CD4-positive, alpha-beta T cell (primary cell): ENCODE measurements at regions not wholly inside any gene's neighbourhood (a gene's known extent, or its start where the extent isn't known, plus 50 kb on each side); places are given as distances from the start of the nearest gene placed in this dataset.

ENCODE experiments used
- ATAC-seq: fragments of 200-7000 bp; cut with Tn5 transposase; one replicate; pipeline ENCODE4 v1.10.0; 2022; ENCODE audit warnings: mild to moderate bottlenecking; ENCODE audit not compliant: poor library complexity
- CTCF ChIA-PET: fragments of 350-600 bp; sonication (Branson Sonifier 250); formaldehyde crosslinking; loops from one replicate; lab custom pipeline; 2021; ENCODE audit warnings: antibody characterized with exemption, inconsistent platforms; lab: Charles Lee
- POLR2A ChIA-PET: fragments of 350-600 bp; sonication (Branson Sonifier 250); formaldehyde crosslinking; loops from one replicate; lab custom pipeline; 2021; ENCODE audit warnings: antibody characterized with exemption, inconsistent platforms; lab: Charles Lee
- DNase-seq, 14 experiments: peaks; one replicate each; pipeline ENCODE4 v3.0.0-alpha.2; 2013 to 2020; ENCODE audit warnings: mixed read lengths in 2 of 14
- H3K27ac ChIP-seq, 2 donors: one replicate each; pipeline versions ENCODE4 v1.5.1 to v1.7.0; 2013; ENCODE audit warnings: low read length in 2 of 2, low read depth in 1 of 2, mild to moderate bottlenecking in 1 of 2
- H3K27me3 ChIP-seq, 2 experiments: 1 replicate in 1 of 2; 2 replicates in 1 of 2; pipeline versions ENCODE4 v1.6.1 to v1.7.0; 2013; ENCODE audit warnings: low read length in 2 of 2, control low read depth in 1 of 2, mild to moderate bottlenecking in 1 of 2, moderate library complexity in 1 of 2; ENCODE audit not compliant: insufficient read depth in 2 of 2, control insufficient read depth in 1 of 2
- H3K36me3 ChIP-seq: one replicate; pipeline ENCODE4 v1.6.1; 2013; ENCODE audit warnings: low read length, control low read depth; ENCODE audit not compliant: insufficient read depth
- H3K4me1 ChIP-seq: one replicate; pipeline ENCODE4 v1.6.1; 2013; ENCODE audit warnings: low read length, control low read depth; ENCODE audit not compliant: insufficient read depth
- H3K4me3 ChIP-seq: one replicate; pipeline ENCODE4 v1.5.1; 2013; ENCODE audit warnings: mild to moderate bottlenecking, low read length, moderate library complexity
- H3K9me3 ChIP-seq, 2 experiments: 1 replicate in 1 of 2; 2 replicates in 1 of 2; pipeline versions ENCODE4 v1.6.1 to v1.7.0; 2013; ENCODE audit warnings: low read length in 2 of 2, mild to moderate bottlenecking in 2 of 2, control low read depth in 1 of 2, moderate library complexity in 1 of 2; ENCODE audit not compliant: control insufficient read depth in 1 of 2, insufficient read depth in 1 of 2
- H3K27ac Mint-ChIP-seq: one replicate; pipeline ENCODE4 v1.8.0; 2020; ENCODE audit warnings: mixed read lengths
- H3K27me3 Mint-ChIP-seq: one replicate; pipeline ENCODE4 v1.8.0; 2021; ENCODE audit warnings: mixed read lengths
- H3K36me3 Mint-ChIP-seq: one replicate; pipeline ENCODE4 v1.8.0; 2021; ENCODE audit warnings: low read depth, mixed read lengths
- H3K4me1 Mint-ChIP-seq: one replicate; pipeline ENCODE4 v1.8.0; 2021; ENCODE audit warnings: low read depth, mixed read lengths
- H3K4me3 Mint-ChIP-seq: one replicate; pipeline ENCODE4 v1.8.0; 2020; ENCODE audit warnings: mild to moderate bottlenecking, mixed read lengths
- H3K9me3 Mint-ChIP-seq: one replicate; pipeline ENCODE4 v1.8.0; 2020; ENCODE audit warnings: mixed read lengths
- intact Hi-C, 2 experiments: fragments of 100-400 bp; cut with DNase I in 1 of 2; cut with micrococcal nuclease in 1 of 2; formaldehyde crosslinking; loops; one replicate each; pipeline versions ENCODE4 v1.15.1 to v1.9.0; 2023 to 2025; cut with DNase I, micrococcal nuclease
- TF ChIP-seq, protein P1 (sequence below): fragments of 200-600 bp; IDR thresholded peaks from one replicate; pipeline ENCODE4 v1.8.0; 2022; ENCODE audit warnings: antibody characterized with exemption, mild to moderate bottlenecking

DNA sequence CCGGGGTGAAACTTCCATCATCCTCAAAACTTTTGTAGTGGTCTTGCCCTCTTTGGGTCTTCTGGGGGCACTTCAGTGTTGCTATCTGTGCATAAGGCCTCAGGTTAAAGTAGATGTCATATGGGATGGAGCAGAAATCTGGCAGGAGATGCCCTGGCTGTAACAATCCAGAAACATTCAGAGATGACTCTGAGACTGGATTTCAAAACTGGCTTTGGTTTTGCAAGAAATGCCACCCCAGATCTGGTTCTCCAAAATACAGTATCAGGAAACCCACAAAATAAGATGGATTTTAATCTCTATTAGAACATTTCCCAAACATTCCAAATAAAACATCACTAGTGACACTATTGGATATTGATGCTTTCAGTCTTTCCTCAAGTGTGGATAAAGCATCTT lies 191.5 kb downstream of the REEP3 start:
- no peak for ATAC-seq
- Histone ChIP-seq H3K4me1 (no peaks in the 10 kb centered on the region), H3K27ac (no peak overlapping the region), H3K27me3 (no peaks in the 10 kb centered on the region), H3K4me3 (no peak overlapping the region), H3K9me3 (no peaks in the 10 kb centered on the region), H3K36me3 (no peaks in the 10 kb centered on the region)
- TF ChIP-seq, protein P1, sequence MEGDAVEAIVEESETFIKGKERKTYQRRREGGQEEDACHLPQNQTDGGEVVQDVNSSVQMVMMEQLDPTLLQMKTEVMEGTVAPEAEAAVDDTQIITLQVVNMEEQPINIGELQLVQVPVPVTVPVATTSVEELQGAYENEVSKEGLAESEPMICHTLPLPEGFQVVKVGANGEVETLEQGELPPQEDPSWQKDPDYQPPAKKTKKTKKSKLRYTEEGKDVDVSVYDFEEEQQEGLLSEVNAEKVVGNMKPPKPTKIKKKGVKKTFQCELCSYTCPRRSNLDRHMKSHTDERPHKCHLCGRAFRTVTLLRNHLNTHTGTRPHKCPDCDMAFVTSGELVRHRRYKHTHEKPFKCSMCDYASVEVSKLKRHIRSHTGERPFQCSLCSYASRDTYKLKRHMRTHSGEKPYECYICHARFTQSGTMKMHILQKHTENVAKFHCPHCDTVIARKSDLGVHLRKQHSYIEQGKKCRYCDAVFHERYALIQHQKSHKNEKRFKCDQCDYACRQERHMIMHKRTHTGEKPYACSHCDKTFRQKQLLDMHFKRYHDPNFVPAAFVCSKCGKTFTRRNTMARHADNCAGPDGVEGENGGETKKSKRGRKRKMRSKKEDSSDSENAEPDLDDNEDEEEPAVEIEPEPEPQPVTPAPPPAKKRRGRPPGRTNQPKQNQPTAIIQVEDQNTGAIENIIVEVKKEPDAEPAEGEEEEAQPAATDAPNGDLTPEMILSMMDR: no peak
- Mint-ChIP-seq H3K27me3 (no peaks in the 10 kb centered on the region), H3K4me1 (no peaks in the 10 kb centered on the region), H3K36me3 (no peaks in the 10 kb centered on the region), H3K27ac (no peak overlapping the region), H3K4me3 (no peak overlapping the region), H3K9me3 (no peaks in the 10 kb centered on the region)
- intact Hi-C loops: no loop called here
- CTCF ChIA-PET: no interaction called here
- DNase-seq: no peak
- POLR2A ChIA-PET: no interaction called here

DNA sequence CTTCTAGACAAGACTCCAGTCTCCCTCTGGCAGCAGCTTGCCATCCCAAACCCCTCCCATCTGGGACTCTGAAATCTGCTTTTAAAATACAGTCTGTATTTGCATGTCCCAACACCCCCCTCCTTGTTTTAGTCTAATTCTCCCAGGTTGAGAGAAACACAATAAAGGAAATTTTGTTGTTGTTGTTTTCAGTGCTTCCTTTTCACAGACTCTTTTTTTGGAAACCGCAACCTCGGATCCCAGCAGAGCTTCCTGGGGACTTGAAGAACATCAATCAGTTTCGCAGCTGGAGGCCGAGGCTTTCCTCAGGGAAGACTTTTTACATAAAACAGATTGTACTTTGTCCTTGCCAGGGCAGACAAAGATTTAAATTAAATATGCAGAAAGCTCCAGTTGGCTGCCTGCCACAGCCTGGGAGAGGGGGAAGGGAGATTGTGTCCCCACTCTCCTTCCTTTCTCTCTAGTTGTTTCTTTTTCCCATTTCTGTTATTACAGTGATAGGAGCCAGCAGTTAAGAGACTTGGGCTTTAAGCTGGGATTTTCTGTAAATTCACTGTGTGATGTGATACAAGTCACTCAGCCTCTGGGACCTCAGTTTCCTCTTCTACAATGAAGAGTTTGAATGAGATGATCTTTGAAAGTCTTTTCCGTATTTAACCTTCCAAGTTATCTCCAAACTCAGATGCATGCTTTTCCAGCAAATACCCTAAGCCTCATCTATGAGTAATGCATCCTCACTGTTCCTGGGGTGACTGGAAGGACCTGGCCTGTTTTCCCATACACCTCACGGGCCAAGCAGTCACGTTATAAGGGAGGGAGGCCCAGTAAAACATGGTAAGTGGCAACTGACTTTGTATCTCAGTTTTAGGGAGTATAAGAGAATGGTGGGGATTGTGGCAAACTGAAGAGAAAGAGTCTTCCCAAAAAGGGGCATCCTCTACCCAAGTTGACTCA lies 192.3 kb downstream of the REEP3 start:
- POLR2A ChIA-PET: no interaction called here
- H3K9me3 ChIP-seq: no peaks in the 10 kb centered on the region
- no peak for ATAC-seq
- no peak overlapping the region for H3K27ac ChIP-seq
- no peak for DNase-seq
- CTCF ChIA-PET: no interaction called here
- Mint-ChIP-seq H3K4me1 (no peaks in the 10 kb centered on the region), H3K9me3 (no peaks in the 10 kb centered on the region), H3K27me3 (no peaks in the 10 kb centered on the region), H3K27ac (no peak overlapping the region), H3K4me3 (no peak overlapping the region), H3K36me3 (no peaks in the 10 kb centered on the region)
- no peaks in the 10 kb centered on the region for H3K27me3 ChIP-seq
- no peaks in the 10 kb centered on the region for H3K36me3 ChIP-seq
- no peak overlapping the region for H3K4me3 ChIP-seq
- TF ChIP-seq, protein P1: no peak
- intact Hi-C loops: no loop called here
- H3K4me1 ChIP-seq: no peaks in the 10 kb centered on the region

DNA sequence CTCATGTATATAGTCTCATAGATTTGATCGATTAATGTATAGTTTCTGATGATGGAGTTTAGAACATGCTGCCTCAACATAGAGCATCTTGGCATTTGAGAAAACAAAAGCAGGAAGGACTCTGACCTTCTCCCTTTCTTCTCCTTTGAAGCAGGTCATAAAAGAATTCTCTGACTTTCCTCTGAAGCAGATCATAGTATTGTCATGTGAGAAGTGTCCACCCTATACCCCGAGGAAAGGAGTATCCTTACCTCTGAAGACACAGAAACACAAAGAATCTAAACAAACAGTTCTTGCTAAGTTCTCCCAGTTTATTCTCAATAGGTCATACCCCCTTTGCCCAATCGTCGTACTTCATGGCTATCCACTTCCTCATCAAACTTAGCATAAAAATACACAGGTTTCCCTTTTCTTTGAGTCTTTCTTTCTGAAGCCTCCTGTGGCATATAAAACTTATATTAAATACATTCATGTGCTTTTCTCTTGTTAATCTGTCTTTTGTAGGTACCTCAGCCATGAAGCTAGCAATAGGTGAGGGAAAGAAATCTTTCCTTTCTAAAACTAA lies 194.9 kb downstream of the REEP3 start:
- ChIA-PET POLR2A (interaction anchor here (0.6 kb wide), 1 partner anchor 490 kb away, joined by 3 read pairs; no protein-coding TSS in a partner anchor), CTCF (interaction anchor here (2.9 kb wide), 1 partner anchor 549 kb away, joined by 11 read pairs; no protein-coding TSS in a partner anchor)
- Mint-ChIP-seq H3K36me3 (no peaks in the 10 kb centered on the region), H3K27ac (no peak overlapping the region), H3K27me3 (no peaks in the 10 kb centered on the region), H3K9me3 (no peaks in the 10 kb centered on the region), H3K4me3 (no peak overlapping the region), H3K4me1 (peaks cover 10% of the 10 kb centered on the region)
- Histone ChIP-seq H3K27ac (no peak overlapping the region), H3K4me3 (no peak overlapping the region), H3K4me1 (peaks cover 4% of the 10 kb centered on the region), H3K36me3 (no peaks in the 10 kb centered on the region), H3K9me3 (no peaks in the 10 kb centered on the region), H3K27me3 (no peaks in the 10 kb centered on the region)
- DNase-seq: no peak
- ATAC-seq: no peak
- TF ChIP-seq, protein P1: no peak
- intact Hi-C loops: loop anchor here in 1 of 2 experiments (5.0 kb wide), 2 partner anchors 84 to 1124 kb away; no protein-coding TSS in a partner anchor
